ENCODE measurements at regions not wholly inside any gene's neighbourhood (a gene's known extent, or its start where the extent isn't known, plus 50 kb on each side); places are given as distances from the start of the nearest gene placed in this dataset.
"Not testable (repeated sequence)": the region's sequence is repeated elsewhere in the genome, so short reads cannot be mapped to it uniquely, and the experiment has no call there.

DNA sequence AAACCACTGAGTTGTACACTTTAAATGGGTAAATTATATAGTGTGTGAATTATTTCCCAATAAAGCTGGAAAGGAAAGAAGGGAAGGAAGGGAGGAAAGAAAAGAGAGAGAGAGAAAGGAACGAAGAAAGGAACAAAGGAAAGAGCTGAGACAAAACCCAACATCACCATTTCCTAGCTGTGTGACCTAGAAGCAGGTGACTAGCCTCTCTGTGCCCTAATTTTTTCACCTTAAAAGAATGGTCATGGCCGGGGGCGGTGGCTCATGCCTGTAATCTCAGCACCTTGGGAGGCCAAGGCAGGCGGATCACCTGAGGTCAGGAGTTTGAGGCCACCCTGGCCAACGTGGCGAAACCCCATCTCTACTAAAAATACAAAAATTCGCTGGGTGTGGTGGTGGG lies 155.8 kb downstream of the C16orf95 start:
- TF ChIP-seq, protein P1, sequence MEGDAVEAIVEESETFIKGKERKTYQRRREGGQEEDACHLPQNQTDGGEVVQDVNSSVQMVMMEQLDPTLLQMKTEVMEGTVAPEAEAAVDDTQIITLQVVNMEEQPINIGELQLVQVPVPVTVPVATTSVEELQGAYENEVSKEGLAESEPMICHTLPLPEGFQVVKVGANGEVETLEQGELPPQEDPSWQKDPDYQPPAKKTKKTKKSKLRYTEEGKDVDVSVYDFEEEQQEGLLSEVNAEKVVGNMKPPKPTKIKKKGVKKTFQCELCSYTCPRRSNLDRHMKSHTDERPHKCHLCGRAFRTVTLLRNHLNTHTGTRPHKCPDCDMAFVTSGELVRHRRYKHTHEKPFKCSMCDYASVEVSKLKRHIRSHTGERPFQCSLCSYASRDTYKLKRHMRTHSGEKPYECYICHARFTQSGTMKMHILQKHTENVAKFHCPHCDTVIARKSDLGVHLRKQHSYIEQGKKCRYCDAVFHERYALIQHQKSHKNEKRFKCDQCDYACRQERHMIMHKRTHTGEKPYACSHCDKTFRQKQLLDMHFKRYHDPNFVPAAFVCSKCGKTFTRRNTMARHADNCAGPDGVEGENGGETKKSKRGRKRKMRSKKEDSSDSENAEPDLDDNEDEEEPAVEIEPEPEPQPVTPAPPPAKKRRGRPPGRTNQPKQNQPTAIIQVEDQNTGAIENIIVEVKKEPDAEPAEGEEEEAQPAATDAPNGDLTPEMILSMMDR (IDR thresholded peaks at IDR 0.05; ENCODE audit: low read length), result not testable (repeated sequence)
- TF ChIP-seq EZH2 (optimal IDR thresholded peaks at IDR 0.05; ENCODE audit: low read depth, low read length), result not testable (repeated sequence)
